NCI-H2196 treated with DMSO at 0.1 percent for 48 hours (cell line): ENCODE measurements at regions not wholly inside any gene's neighbourhood (a gene's known extent, or its start where the extent isn't known, plus 50 kb on each side); places are given as distances from the start of the nearest gene placed in this dataset.

Experiments used
- DNase-seq: peaks from one replicate; lab custom pipeline; 2025; ENCODE audit not compliant: unreplicated experiment; lab: John Stamatoyannopoulos, UW

GRCh38 chr7:17680943-17681351 is 259.3 kb downstream of the SNX13 start:
- DNase-seq: no peak

DNA sequence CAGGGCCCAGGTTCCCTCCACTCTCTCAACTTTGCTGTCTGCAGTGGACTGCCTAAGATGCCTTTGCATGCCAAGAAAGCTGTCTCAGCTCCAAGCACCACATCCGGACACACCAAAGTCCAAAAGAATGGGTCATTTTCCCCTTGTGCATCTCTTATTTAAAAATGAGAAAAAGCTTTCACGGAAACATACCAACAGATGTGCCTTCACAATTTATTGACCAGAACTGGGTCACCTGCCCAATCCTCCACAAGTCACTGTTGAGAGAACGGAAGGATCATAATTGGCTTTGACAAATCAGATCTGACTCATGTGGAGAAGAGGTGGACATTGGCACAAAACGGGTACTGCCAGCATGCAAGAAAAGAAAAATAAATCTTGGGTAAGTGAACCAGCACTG is 258.3 kb downstream of the SNX13 start:
- no peak for DNase-seq

DNA sequence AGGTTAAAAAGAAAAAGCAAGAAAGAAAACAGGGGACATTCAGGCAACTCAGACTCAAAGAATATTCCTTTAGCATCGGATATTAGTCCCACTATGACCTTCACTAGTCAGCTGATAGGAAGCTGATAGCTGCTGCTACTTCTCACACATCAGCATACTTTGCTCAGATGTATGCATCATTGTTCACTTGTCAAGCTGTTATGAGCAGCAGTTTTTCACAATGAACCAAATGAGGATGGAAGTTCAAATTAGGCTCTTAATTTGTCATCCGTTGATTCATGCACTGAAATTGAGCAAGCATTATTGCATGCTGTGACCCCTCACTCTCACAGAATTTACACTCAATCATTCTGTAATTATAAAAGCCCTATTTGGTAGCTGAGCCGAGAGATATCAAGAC is 257.7 kb downstream of the SNX13 start:
- no peak for DNase-seq

DNA sequence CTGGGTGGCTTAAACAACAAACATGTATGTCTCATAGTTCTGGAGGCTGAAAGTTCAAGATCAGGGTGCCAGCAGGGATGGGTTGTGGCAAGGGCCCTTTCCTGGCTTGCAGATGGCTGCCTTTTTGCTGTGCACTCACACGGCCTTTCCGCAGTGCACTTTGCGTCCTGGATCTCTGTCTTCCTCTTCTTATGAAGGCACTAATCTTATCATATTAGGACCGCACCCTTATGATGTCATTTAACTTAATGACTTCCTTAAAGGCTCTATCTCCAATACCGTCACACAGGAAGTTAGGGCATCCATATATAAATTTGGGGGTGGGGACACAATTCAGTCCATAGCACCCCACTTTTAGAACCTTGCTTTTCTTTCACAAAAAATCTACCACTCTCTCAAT is 255.2 kb downstream of the SNX13 start:
- DNase-seq: no peak

- no peak for DNase-seq
Observed at GRCh38 chr7:17687361-17687760, 252.9 kb downstream of the SNX13 start.

GRCh38 chr7:17689361-17689902 is 250.9 kb downstream of the SNX13 start:
- DNase-seq: no peak

DNA sequence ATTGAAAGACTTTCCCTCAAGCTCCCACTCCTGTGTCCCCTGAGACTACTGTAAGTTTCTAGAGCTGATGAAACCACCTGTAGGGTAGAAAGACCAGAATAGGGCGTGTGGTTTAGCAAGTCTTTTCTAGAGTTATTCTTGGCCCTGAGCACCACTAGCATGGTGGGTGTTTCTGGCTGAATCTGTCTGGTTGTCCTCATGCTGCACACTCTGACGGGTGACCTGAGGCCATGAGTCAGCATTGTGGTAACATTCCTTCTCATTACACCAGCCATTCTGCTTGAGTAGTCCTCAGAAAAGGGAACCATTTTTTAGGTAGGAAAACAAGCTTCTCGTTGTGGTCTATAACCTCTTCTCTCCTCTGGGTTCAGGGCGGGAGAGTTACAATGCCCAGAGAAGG is 250.3 kb downstream of the SNX13 start:
- no peak for DNase-seq

DNA sequence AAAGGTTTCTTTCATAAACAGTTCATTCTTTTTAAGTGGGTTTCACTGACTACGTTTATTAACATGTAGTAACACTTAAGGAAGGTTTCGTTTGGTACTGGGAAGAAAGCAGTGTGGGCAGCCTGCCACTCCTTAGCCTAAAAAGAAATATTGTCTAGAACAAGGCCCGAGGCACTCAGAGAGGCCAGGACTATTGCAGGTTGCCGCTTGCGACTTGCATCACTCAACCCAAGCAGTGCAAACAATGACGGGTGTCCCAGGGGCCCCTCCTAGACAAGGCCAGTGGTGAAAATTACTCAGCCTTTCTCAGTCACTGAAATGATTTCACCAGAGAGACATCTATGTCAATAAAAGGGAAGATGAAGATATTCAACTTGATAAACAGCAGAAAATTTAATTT is 243.9 kb downstream of the SNX13 start:
- DNase-seq: no peak

GRCh38 chr7:17697128-17697881 is 243.0 kb downstream of the SNX13 start:
- no peak for DNase-seq

DNA sequence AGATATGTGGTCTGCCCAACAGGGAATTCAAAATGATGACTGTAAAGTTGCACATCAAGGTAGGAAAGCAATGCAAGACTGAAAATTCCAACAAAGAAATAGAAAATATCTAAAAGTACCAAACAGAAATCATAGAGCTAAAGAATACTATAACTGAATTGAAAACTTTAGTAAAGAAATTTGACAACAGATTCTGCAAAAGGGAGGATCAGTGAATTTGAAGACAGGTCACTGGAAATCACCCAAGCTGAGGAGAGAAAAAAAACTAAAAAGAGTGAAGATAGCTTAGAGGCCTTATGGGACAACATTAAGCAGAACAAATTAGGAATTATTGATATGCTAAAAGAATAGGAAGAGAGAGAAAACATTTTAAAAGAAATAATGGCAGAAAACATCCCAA is 240.6 kb downstream of the SNX13 start:
- DNase-seq: no peak

DNA sequence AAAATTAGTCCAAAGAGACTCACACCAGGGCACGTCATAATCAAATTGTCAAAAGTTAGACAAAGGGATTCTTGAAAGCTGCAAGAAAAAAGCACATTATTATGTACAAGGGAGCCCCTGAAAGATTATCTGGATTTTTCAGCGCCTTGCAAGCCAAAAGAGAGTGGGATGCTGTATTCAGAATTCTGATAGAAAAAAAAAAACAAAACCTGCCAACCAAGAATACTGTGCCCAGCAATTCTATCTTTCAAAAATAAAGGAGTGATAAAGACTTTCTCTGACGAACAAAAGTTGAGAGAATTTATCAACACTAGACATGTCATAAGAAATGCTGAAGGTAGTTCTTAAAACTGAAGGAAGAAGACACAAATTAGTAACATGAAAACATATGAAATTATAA is 240.2 kb downstream of the SNX13 start:
- DNase-seq: no peak

- no peak for DNase-seq
Observed at GRCh38 chr7:17706275-17706674, 234.0 kb downstream of the SNX13 start.

GRCh38 chr7:17706734-17707133 is 233.6 kb downstream of the SNX13 start:
- DNase-seq: peak; percentile 16

DNA sequence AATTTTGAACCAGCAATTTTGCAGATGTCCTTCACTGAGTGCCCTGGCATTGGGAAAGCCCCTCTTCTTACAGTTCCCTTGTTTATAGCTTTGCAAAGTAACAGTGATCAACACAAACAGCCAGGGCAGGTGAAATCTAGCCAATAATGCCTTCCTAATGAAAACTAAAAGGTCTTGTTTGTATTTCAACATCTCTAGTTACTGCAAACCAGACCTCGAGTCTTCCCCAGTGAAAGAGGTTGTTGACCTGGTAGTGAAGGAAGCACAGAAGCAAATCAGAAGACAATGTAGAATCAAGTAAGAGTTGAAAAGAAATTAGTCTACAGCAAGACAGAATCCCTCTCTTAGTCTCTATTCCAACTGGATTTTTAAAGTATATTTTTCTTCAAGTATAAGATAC is 231.2 kb downstream of the SNX13 start:
- no peak for DNase-seq

GRCh38 chr7:17709599-17709998 is 230.7 kb downstream of the SNX13 start:
- no peak for DNase-seq

DNA sequence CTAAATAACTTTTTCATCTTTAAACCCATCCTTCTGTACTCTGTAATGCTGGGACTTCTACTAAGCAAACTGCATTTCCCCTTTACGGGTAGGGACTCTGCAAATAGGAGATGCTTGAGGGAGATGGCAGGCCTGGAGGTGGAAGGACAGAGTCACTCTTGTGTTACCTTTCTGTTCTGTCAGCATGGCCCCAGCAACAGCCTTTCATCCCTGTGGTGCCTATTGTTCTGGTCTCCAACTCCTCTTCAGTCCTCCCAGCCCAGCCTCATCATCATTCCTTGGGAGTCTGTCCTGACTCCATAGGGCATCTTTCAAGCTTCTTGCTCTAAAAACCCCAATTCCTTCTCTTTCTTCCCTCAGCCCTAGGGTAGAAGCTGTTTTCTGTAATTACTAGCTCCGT is 230.0 kb downstream of the SNX13 start:
- no peak for DNase-seq

GRCh38 chr7:17713584-17713983 is 226.7 kb downstream of the SNX13 start:
- DNase-seq: no peak

DNA sequence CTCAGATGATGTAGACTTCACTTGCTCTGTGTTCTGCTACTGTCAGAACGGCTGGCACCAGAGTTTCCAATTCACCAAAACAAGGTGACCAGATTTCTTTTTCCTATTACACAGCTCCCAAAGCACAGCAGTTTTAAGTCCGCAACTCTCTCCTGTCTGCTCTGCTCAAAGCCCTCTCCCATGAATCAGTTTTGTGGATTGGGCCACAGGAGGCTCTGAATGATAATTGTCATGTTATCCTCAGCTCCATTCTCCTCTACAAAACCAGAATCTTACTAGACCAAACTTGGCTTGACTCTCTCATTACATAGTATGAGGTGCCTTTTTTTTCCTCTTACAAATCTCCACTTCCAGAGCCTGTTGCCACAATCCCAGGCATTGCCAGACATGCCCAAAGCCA is 223.5 kb downstream of the SNX13 start:
- no peak for DNase-seq

- DNase-seq: no peak
Observed at GRCh38 chr7:17719998-17720397, 220.3 kb downstream of the SNX13 start.

DNA sequence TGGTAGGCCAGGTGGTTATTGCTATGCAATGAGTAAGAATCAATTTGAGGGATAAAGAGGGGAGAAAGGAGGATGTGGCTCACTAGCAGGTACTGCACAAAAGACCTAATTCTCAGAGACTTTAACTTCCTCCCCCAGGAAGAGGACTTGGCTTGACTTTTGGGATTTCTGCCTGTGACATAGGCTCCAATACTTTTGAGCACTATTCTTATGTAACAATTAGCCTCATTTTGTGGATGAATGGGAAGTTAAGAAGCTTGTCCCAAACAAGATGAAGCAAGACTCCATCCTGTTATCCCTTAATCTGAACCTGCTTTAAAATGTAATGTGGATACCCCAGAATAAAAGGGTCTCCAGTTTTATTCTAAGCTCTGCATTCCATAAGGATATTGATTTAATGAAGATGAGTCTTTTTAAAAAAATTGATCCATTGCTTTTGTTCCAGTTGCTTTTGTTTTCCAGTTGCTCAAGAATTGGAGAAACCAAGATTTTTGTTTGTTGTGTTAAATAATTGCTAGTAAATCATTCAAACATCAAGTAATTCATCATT is 218.5 kb downstream of the SNX13 start:
- no peak for DNase-seq

DNA sequence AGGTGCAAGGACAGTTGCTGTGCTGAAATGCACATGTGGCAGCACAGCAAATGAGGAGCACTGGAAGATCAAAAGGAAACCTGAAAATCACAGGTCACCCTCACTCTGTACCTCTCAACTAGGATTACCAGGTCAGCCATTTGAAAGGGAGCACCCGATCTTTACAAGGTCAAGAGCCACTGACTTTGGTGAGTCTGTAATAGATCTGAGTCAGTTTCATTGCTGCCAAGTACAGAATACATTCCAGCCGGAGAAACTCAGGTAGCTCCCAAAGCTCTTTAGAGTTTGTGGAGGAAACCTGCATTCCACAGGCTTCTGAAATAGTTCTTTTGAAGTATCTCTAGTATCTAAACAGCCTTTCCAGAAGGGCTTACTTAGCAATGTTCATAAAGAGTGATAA is 217.5 kb downstream of the SNX13 start:
- no peak for DNase-seq

GRCh38 chr7:17725821-17726220 is 214.5 kb downstream of the SNX13 start:
- no peak for DNase-seq

GRCh38 chr7:17732083-17732482 is 208.2 kb downstream of the SNX13 start:
- no peak for DNase-seq
